ENCODE measurements at regions not wholly inside any gene's neighbourhood (a gene's known extent, or its start where the extent isn't known, plus 50 kb on each side); places are given as distances from the start of the nearest gene placed in this dataset.

GRCh38 chr18:46289931-46290330, 185.7 kb downstream of the HAUS1 start:
- no peak overlapping the region for H2AFZ ChIP-seq (ENCODE audit: low read depth, low read length)
- no peaks in the 10 kb centered on the region for H3K79me2 ChIP-seq (replicated peaks; ENCODE audit: insufficient read depth, low read length)
- H3K9ac ChIP-seq (ENCODE audit: low read length) = no peak overlapping the region
- no peak overlapping the region for H3K4me2 ChIP-seq (ENCODE audit: low read length)
- no peaks in the 10 kb centered on the region for H3K36me3 ChIP-seq (ENCODE audit: insufficient read depth, low read length)
- H3K4me3 ChIP-seq (ENCODE audit: low read length) = no peak overlapping the region
- no peaks in the 10 kb centered on the region for H3F3A ChIP-seq (ENCODE audit: insufficient read depth, low read length, poor library complexity, severe bottlenecking)
- H3K27me3 ChIP-seq (ENCODE audit: insufficient read depth, low read depth, low read length) = no peaks in the 10 kb centered on the region
- no peaks in the 10 kb centered on the region for H3K9me3 ChIP-seq (ENCODE audit: low read length)
- H3K9me2 ChIP-seq (ENCODE audit: insufficient read depth, low read length) = no peaks in the 10 kb centered on the region
- no peak overlapping the region for H3K27ac ChIP-seq (ENCODE audit: low read length)
- TF ChIP-seq MXI1 (conservative IDR thresholded peaks at IDR 0.05; ENCODE audit: poor library complexity, severe bottlenecking) (no peak), SMC3 (conservative IDR thresholded peaks at IDR 0.05; ENCODE audit: poor library complexity) (no peak), REST (IDR thresholded peaks at IDR 0.05; ENCODE audit: borderline replicate concordance) (no peak), EZH2 (IDR thresholded peaks at IDR 0.05; ENCODE audit: borderline replicate concordance, insufficient read depth, low read length, poor library complexity, severe bottlenecking) (no peak), RAD21 (conservative IDR thresholded peaks at IDR 0.05) (no peak), CTCF (IDR thresholded peaks at IDR 0.05; ENCODE audit: poor library complexity, severe bottlenecking) (no peak), POLR2AphosphoS5 (IDR thresholded peaks at IDR 0.05) (no peak), EP300 (conservative IDR thresholded peaks at IDR 0.05; ENCODE audit: poor library complexity, severe bottlenecking) (no peak), TAF1 (IDR thresholded peaks at IDR 0.05; ENCODE audit: low read depth) (no peak)
- H4K20me1 ChIP-seq (ENCODE audit: insufficient read depth) = no peaks in the 10 kb centered on the region

DNA sequence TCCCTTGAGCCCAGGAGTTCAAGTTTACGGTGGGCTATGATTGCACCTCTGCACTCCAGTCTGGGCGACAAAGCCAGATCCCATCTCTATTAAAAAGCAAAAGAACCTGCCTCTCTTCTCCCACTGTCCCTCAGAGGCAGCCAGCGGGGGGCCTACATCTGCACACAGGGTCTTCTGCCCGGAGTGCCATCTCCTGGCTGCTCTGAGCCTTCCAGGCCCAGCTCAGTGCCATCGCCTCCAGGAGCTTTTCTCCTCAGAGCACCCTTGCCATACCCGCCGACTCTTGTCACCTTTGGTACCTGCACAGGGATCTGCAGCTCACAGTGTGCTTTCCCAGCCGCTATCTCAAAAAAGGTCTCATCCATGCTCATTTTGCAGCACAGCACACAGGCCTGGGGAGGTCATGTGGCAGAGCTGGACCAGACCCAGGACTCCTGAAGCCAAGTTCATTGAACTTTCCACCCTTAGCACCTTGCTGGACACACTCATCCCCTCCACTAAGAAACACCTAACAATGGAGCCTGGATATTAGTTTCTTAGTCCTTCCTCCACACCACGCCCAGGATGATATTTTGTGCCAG, 186.3 kb downstream of the HAUS1 start:
- Histone ChIP-seq H3K9me3 (ENCODE audit: low read length) (no peaks in the 10 kb centered on the region), H3F3A (ENCODE audit: insufficient read depth, low read length, poor library complexity, severe bottlenecking) (no peaks in the 10 kb centered on the region), H3K9ac (ENCODE audit: low read length) (no peak overlapping the region), H3K9me2 (ENCODE audit: insufficient read depth, low read length) (no peaks in the 10 kb centered on the region), H3K36me3 (ENCODE audit: insufficient read depth, low read length) (no peaks in the 10 kb centered on the region), H3K4me3 (ENCODE audit: low read length) (no peak overlapping the region), H4K20me1 (ENCODE audit: insufficient read depth) (no peaks in the 10 kb centered on the region), H3K27ac (ENCODE audit: low read length) (no peak overlapping the region), H3K27me3 (ENCODE audit: insufficient read depth, low read depth, low read length) (no peaks in the 10 kb centered on the region), H3K4me2 (ENCODE audit: low read length) (no peak overlapping the region), H3K79me2 (replicated peaks; ENCODE audit: insufficient read depth, low read length) (no peaks in the 10 kb centered on the region), H2AFZ (ENCODE audit: low read depth, low read length) (no peak overlapping the region)
- no peak for TF ChIP-seq MXI1 (conservative IDR thresholded peaks at IDR 0.05; ENCODE audit: poor library complexity, severe bottlenecking)

GRCh38 chr18:46291149-46291548, 187.0 kb downstream of the HAUS1 start:
- Histone ChIP-seq H3K9ac (ENCODE audit: low read length) (no peak overlapping the region), H3K27me3 (ENCODE audit: insufficient read depth, low read depth, low read length) (no peaks in the 10 kb centered on the region), H2AFZ (ENCODE audit: low read depth, low read length) (no peak overlapping the region), H3K79me2 (replicated peaks; ENCODE audit: insufficient read depth, low read length) (no peaks in the 10 kb centered on the region), H3K9me2 (ENCODE audit: insufficient read depth, low read length) (no peaks in the 10 kb centered on the region), H3K36me3 (ENCODE audit: insufficient read depth, low read length) (no peaks in the 10 kb centered on the region), H3K4me3 (ENCODE audit: low read length) (no peak overlapping the region), H3F3A (ENCODE audit: insufficient read depth, low read length, poor library complexity, severe bottlenecking) (no peaks in the 10 kb centered on the region), H4K20me1 (ENCODE audit: insufficient read depth) (no peaks in the 10 kb centered on the region), H3K4me2 (ENCODE audit: low read length) (no peak overlapping the region), H3K9me3 (ENCODE audit: low read length) (no peaks in the 10 kb centered on the region), H3K27ac (ENCODE audit: low read length) (no peak overlapping the region)
- TF ChIP-seq TAF1 (IDR thresholded peaks at IDR 0.05; ENCODE audit: low read depth) (no peak), CTCF (IDR thresholded peaks at IDR 0.05; ENCODE audit: poor library complexity, severe bottlenecking) (no peak), REST (IDR thresholded peaks at IDR 0.05; ENCODE audit: borderline replicate concordance) (no peak), SMC3 (conservative IDR thresholded peaks at IDR 0.05; ENCODE audit: poor library complexity) (no peak), EZH2 (IDR thresholded peaks at IDR 0.05; ENCODE audit: borderline replicate concordance, insufficient read depth, low read length, poor library complexity, severe bottlenecking) (no peak), MXI1 (conservative IDR thresholded peaks at IDR 0.05; ENCODE audit: poor library complexity, severe bottlenecking) (no peak), POLR2AphosphoS5 (IDR thresholded peaks at IDR 0.05) (no peak), EP300 (conservative IDR thresholded peaks at IDR 0.05; ENCODE audit: poor library complexity, severe bottlenecking) (no peak), RAD21 (conservative IDR thresholded peaks at IDR 0.05) (no peak)

Data from neural cell (in vitro differentiated cells).